ENCODE measurements at regions not wholly inside any gene's neighbourhood (a gene's known extent, or its start where the extent isn't known, plus 50 kb on each side); places are given as distances from the start of the nearest gene placed in this dataset.

DNA sequence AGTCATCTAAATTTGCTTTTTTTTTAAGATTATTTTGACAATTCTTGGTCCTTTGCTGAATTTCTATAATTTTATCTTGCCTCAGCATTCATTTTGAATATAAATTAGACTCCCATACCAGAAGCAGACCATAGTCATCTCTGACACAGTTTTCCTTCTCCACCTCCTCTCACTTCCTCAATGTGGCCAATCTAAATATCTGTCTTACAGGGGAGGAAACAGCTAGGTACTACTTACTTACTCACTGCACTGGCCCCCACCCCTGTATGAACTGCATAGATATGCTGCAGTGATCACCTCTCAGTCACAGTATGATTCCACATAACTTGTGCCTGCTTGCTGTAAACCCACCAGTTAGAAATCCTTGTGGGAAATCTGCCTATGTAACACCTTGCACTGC, 665.6 kb downstream of the FGF9 start:
- no peak for DNase-seq (ENCODE audit: low spot score)
- no peak for ATAC-seq

DNA sequence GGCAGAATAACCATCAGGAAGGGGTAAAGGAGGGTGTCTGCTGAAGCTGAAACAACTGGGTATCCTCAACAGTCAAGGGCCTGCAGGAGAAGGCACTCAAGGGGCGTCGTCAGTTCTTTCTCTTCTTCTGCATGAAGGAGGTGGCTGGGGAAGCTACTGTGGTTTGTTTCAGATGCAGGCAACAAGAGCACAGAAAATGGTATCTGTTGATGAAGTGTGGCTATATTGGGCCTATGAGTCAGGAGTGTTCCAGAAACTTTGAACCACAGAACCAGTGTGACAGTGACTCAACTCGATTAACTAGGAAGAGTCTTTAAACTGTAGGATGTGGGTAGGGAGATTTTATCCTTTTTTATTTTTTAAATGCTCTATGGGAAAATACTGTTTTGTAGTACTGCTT, 686.3 kb downstream of the FGF9 start:
- ATAC-seq (no peak), DNase-seq (ENCODE audit: low spot score) (no peak)

DNA sequence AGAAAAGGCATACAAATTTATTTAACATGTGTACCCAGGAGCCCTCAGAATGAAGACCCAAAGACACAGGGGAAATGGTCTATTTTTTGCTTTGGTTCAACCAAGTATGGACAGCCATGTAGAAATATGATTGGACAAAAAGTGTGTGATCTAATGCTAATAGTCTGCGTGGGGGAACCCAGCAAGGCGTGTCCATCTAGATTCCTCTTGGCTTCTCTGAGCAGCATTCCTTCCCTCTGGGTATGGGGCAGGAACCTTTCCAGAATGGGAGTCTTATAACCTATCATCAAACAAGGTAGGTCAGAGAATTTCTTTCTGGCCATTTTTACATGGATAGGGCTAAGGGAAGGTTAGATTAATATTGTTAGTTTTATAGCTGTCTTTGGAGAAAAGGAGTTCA, 698.2 kb downstream of the FGF9 start:
- DNase-seq (ENCODE audit: low spot score) (no peak), ATAC-seq (no peak)

DNA sequence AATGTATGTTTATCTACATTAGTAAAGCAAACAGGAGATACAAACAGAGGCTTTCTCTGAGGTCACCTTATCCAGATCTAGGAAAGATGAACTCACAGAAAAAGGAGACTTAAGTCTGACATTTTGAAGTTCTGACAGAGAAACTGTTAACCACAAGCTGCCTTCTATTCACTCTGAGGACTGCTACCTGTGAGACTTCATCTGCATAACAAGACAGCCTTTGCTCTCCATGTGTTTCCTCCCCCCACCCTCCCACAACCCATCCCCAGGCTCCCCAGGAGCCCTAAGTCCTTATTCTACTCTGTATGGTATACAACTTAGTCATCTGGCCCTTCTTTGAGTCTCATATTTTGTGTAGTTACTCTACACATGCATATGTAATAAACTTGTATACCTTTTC, 699.0 kb downstream of the FGF9 start:
- ATAC-seq (no peak), DNase-seq (ENCODE audit: low spot score) (no peak)

DNA sequence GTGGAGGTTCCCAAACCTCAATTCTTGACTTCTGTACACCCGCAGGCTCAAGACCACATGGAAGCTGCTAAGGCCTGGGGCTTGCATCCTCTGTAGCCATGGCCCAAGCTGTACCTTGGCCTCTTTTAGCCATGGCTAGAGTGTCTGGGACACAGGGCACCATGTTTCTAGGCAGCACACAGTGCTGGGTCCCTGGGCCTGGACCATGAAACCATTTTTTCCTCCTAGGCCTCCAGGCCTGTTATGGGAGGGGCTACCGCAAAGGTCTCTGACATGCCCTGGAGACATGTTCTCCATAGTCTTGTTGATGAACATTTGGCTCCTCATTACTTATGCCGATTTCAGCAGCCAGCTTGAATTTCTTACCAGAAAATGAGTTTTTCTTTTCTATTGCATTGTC, 701.4 kb downstream of the FGF9 start:
- ATAC-seq (no peak), DNase-seq (ENCODE audit: low spot score) (no peak)

DNA sequence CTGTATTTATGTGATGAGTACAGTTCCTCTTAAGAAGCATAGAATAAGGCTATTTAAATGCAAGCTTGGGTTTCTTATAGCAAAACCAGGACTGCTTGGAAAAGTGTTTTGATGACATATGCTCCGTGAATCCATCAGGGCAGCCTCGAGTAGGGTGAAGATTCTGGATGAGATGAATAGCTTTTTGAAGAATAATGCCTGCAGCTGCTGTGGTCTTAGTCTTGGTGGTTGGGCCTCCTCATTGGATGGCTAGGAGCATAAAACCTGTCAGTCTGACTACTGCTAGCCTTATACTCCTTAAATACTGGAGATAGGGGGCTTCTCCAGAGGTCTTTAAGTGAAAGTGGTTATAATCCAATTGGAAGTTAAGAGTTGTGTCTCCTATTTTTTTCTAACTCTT, 704.3 kb downstream of the FGF9 start:
- no peak for DNase-seq (ENCODE audit: low spot score)
- no peak for ATAC-seq

DNA sequence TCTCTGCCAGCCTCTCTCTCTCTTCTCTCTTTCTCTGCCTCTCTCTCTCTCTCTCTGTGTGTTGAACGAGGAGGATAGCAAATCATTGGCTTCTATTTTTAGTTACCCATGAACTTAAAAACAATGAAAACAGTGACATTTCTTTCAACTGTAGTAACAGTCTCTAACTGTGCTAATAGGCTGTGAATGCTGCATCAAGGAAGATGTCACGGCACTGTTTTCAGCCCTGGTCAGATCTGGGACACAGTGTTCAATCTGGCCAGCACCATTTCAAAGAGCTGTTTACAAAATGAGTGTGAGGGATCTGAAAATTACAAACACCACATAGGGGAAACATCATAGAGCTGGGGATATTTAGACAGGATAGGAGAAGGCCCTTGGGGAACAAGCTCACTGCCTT, 717.0 kb downstream of the FGF9 start:
- ATAC-seq (no peak), DNase-seq (ENCODE audit: low spot score) (no peak)

DNA sequence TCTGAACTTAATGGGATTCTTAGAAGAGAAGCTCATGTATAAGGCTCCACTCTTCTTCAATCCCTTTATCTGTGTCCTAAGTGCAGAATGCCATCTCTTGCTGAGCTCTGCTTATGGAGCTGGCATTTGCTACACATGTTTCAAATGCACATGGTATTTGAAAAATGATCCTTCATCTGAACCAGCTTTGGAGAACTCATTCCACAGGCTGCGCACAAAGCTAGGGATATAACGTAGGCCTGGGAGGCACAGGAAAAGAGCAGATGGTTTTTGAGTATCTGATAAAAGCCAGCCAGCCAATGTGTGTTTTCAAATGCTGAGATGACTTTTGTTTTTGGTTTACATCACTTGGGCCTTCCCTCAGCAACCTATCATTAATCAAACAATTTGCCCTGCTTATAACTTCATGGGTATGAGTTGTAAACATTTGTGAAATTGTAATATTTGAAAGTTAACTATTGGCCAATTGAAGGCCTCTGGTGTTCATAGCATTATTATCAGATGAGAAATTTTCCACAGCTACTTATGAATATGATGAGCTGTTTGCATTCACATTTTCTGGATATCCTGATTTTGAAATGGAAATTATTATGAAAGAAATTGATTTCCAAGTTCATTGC, 729.0 kb downstream of the FGF9 start:
- DNase-seq (ENCODE audit: low spot score) (no peak), ATAC-seq (no peak)

DNA sequence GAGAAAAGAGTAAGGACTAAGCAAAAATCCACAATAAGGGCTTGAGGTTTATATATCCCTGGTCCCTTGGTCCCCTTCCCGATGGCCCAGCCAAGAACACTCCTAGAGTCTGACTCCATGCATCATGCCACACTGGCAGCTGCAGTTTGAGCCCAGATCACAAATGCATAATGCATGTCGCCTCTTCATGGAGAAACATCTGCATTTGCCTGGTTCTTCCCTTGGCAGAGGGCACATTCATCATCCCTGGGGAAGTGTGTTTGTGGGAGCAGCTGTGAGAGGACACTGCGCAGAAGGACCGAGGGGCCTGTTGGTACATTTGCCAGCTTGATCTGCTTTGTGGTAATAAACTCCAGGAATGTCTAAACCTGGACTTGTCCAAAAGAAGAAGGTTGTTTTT, 731.8 kb downstream of the FGF9 start:
- ATAC-seq (no peak), DNase-seq (ENCODE audit: low spot score) (no peak)

DNA sequence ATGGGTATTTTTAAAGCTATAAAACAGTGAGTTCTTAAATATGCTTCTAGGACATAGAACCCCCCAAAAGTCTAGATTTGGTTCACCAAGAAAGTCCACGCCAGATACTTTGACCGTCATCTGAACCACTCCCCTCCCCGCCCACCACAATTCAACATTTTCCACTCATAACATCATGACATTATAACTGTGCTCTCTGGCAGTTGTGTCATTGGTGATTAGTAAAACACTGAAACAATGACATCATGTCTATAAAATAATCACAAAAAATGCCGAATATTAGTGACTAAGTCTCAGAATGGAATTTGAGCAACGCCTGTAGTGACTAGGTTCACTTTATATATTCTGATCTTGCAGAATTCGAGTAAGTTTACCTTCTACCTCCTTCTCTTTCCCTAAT, 732.3 kb downstream of the FGF9 start:
- ATAC-seq (no peak), DNase-seq (ENCODE audit: low spot score) (no peak)

DNA sequence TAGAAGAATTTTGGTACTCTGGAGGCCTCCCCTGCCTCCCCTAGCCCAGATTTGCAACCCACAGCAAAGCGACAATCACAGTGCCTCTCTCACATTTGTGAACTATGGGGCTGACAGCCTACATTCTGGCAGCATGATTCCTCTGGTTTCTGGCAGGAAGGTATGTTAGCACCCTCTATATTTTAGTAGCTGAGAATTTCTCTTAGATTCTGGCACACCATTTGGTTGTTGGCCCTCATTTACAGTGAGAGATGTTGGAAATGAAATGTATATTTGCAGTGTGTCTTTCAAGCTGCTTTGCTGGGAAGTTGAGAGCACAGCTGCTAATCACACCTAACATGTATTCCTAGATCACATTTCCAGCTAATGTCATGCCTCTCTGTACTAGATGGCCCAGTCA, 735.0 kb downstream of the FGF9 start:
- DNase-seq (ENCODE audit: low spot score) (no peak), ATAC-seq (no peak)

DNA sequence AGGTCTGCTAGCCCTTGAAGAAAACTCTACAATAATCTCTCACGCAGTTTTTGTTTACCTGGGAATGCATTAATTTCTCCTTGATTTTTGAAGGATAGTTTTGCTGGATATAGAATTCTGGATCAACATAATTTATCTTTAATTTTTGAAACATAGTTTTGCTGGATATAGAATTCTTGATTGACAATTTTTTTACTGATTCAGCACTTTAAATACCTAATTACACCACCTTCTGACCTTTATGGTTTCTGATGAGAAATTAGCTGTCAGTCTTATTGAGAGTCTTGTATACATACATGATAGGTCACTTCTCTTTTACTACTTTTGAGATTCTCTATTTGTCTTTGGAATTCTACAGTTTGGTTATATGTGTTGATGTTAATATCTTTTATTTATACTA, 741.6 kb downstream of the FGF9 start:
- no peak for ATAC-seq
- no peak for DNase-seq (ENCODE audit: low spot score)

DNA sequence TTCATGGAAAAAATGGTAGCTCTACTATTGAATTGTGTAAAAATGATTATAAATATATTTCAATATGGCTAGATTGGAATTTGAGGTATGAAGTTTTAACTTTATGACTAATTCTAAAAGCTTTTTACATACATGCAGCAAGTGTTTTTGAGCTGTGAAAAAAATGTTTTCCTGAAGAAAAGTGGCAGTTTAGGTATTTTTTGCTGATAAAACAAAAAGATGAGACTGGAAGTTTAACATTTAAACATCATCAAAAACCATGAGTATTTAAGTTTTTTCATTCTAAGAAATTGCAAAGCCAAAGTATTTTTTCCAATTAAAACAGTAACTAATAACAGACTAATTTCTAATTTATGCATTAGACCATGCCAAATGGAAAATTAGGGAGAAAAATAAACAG, 751.1 kb downstream of the FGF9 start:
- DNase-seq (ENCODE audit: low spot score) (no peak), ATAC-seq (no peak)

DNA sequence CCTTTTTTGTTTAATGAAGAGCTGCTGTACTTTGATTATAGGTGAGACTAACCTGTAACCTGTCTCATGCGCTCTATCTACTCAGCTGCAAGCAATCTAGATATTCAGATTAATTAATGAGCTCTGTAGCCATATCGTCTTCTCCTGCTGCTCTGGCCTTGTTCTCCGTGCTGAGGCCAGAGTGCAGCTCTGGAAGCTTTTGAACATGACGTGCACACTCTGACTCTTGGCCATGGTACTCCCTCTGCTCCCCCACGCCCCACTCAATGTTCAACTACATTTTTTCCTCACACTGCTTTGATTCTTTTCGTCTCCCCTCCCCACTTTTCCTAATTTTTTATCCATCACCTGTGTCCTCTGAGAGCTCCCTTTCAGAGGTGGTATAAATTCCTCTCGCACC, 751.8 kb downstream of the FGF9 start:
- ATAC-seq (no peak), DNase-seq (ENCODE audit: low spot score) (no peak)

DNA sequence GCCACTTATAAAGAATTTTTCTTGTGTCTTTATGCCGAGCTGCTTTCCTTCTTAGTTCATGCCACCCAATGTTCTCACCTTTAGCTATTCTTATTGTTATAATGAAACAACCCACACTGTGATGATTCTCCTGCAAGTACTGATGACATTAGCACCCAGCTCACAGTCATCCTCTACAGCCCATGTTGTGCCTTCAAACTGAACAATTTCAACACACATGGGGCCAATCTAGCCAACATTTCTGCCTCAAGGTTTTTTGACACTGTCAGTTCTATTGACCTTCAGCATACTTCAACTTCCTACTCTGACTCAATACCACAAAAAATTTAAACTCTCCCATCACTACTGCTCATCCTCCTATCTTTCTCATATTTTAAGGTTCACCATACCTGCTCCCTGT, 752.4 kb downstream of the FGF9 start:
- ATAC-seq = no peak

DNA sequence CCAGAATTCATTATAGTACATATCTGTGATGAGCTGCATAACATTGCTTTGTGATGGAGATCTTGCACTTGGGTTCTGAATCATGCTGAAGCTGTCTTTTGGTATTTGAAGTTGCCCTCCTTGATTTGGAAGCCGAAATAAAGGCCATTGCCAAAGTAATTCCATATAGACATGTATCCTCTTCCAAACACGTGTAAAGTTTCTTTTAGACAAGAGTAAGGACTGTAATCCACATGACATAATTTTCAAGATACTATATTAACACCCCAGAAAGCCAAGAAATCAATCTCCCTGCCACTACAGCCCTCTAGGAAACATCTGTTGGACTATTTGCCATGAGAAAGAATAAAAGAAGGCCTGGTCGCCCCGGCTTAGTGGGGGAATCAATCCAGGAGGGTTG, 754.2 kb downstream of the FGF9 start:
- DNase-seq (ENCODE audit: low spot score) (no peak), ATAC-seq (no peak)

More for the DNA sequence above, 752.4 kb downstream of the FGF9 start:
- no peak for DNase-seq (ENCODE audit: low spot score)

DNA sequence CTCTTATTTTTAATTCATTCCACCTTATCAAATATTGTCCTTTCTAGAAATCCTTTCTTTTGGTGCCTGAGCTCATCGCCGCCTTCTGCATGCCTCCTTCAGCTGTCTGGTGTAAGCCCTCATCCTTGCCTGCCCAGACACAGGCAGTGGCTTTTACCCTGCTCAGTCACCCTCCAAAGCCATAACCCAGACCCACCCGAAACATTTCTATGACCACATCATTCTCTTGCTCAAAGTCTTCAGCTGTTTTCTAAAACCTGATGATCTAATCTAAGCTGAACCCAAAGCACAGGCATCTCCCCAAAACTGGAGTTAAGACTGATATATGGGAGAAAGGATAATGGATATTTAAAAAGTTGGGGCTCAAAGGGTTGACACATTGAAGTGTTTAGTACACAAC, 753.7 kb upstream of the SGCG start:
- ATAC-seq = no peak
- no peak for DNase-seq (ENCODE audit: low spot score)

DNA sequence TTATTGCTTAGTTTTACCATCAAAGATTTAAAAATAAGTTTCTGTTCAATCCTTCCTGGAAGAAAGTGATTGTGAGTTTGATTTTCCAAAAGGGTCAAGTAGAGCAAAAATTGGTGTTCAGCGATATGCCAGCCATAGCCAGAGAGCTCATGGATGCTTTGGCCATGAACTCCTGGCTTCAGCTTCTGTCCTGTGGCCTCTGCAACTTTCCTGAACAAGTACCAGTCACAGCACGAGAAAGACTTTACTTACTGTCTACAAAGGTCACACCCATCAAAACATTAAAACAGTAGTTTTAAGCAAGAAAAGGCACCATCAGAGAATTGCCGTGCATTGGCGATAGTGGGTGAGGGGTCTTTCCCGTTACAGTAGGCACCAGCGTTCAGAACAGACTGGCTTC, 753.0 kb upstream of the SGCG start:
- no peak for ATAC-seq
- no peak for DNase-seq (ENCODE audit: low spot score)

DNA sequence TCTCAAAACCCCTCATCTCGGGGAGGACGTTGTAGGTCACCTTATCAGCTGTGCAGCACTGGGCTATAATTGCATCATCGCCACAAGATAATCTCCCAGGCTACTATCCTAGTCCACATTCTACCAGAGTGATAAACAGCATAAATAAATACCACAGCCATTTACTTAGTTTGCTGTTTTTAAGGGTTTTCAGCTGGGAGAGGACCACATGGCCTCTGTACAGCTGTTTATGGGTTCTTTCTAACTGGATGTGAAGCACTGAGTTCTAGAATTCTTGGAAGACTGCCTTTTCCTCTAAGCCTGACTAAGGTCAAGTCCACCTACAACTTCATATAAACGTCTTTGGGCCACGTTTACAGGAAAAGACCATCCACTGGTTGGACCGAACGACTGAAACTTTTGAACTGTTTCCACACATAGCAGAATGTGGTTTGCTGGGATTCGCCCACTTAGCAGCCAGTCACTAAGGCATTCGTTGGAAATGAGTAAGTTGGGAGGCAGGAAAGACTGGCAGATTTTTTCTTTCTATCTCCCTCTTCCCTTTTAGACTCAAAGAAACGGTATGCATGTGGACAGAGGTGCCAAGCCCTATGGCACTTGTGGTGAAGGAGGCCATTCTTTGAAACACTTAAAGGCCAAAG, 752.5 kb upstream of the SGCG start:
- no peak for DNase-seq (ENCODE audit: low spot score)

DNA sequence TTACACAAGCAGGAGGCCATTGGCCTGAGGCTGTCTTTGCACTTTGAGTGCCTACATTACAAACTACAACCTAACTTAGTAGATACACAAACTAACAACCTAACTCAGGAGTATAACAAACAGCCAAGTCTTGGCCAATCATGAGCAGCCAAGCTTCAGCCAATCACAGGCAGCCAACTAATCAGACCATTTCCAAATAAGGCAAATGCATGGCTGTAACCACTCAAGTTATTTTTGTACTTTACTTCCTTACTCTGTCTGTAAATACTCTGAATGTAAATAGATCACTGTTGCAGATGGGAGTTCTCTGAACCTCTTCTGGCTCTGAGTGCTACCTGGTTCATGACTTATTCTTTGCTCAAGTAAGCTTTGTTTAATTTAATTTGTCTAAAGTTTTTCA, 748.1 kb upstream of the SGCG start:
- DNase-seq (ENCODE audit: low spot score) (no peak), ATAC-seq (no peak)

More for the DNA sequence above, 752.5 kb upstream of the SGCG start:
- peak; percentile 33 for ATAC-seq

DNA sequence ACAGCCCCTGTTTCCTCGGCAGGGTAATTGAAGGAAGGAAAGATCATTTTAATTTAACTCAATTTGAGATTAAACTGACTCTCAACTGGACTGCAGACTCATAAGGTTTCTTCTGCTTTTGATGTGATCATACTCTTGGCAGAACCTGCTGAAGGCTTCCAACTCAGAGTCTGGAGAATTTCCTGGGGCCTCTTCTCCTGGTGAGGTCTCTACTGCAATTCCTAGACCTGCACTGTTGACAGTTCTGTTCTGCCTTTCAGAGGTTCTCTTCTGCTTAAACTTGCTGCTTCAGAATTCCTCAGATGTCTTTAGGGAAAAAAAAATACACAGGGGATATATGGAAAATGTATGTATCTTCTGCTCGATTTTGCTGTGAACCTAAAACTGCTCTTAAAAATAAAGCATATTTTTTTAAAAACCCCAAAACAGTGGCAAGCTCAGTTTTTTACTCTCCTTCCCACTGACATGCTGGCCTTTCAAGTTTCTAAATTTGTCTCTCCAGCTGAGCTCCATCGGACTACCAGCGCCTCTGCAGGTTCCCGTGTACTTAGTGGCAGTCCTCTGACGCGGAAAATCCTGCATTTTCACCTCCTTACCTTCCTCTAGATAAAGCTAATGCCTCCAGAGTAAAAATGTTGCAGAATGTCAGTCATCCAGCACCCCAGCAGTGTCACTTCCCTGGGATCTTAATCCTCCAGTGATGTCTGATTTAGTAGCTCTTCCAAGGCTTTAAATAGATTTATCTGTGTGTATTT, 733.5 kb upstream of the SGCG start:
- DNase-seq (ENCODE audit: low spot score) = no peak
- no peak for ATAC-seq

DNA sequence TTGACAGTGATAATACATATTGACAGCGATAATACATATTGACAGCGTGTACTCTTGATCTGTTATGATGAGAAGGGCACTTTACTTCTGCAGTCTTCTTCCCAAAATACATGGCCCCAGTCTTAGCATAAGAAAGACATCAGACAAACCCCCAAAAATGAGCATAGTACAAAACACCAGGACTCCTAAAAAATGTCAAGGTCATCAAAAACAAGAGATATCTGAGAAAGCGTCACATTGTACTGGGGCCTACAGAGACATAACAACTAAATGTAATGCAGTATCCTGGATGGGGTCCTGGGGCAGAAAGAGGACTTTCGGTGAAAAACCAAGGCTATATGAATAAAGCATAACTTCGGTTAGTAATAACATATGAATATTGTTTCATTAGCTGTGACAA, 731.5 kb upstream of the SGCG start:
- DNase-seq (ENCODE audit: low spot score) = no peak
- ATAC-seq = no peak

DNA sequence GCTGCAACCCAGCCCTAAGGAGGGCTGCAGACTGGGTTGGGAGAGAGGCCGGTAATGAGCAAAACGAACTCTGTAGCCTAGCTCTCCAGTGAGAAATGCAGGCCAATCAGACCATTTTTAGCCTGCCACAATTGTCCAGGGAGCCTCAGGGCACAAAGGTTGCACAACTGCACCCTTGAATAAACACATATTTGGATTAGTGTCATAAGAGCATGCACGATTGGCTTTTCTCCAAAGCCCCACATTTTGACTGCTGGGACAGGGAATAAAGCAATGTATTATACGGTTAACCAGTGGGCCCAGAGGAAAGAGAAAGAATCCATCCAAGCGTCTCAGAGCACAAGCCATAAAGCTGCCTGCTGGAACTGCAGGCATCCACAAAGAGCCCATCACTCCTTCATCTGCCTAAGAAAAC, 729.4 kb upstream of the SGCG start:
- ATAC-seq = no peak
- DNase-seq (ENCODE audit: low spot score) = no peak
